AG04450 (cell line): ENCODE measurements at regions not wholly inside any gene's neighbourhood (a gene's known extent, or its start where the extent isn't known, plus 50 kb on each side); places are given as distances from the start of the nearest gene placed in this dataset.
"Not testable (repeated sequence)": the region's sequence is repeated elsewhere in the genome, so short reads cannot be mapped to it uniquely, and the experiment has no call there.

Experiments used
- CTCF ChIA-PET: fragments of 300-600, 350-600 bp; formaldehyde crosslinking; extraction: SDS; loops from one replicate; lab custom pipeline; 2022; ENCODE audit warnings: antibody characterized with exemption, inconsistent platforms; lab: Charles Lee
- POLR2A ChIA-PET: fragments of 350-600 bp; formaldehyde crosslinking; extraction: SDS; loops from one replicate; lab custom pipeline; 2021; ENCODE audit warnings: antibody characterized with exemption, inconsistent platforms; lab: Yijun Ruan, JAX
- DNase-seq: peaks from one replicate; pipeline ENCODE4 v3.0.0-alpha.2; 2011; ENCODE audit warnings: low read depth, low spot score
- H3K27ac ChIP-seq: one replicate; pipeline ENCODE4 v1.5.1; 2012; ENCODE audit warnings: low read depth, low read length, control low read depth
- H3K27me3 ChIP-seq: one replicate; pipeline ENCODE4 v1.6.0; 2012; ENCODE audit warnings: low read length; ENCODE audit not compliant: control insufficient read depth, insufficient read depth
- H3K4me3 ChIP-seq: 2 replicates; pipeline ENCODE4 v1.5.1; 2011; ENCODE audit warnings: mild to moderate bottlenecking, low read depth, low read length, control low read depth
- H3K9me3 ChIP-seq: 2 replicates; pipeline ENCODE4 v1.5.1; 2012; ENCODE audit warnings: low read length; ENCODE audit not compliant: control insufficient read depth, insufficient read depth
- TF ChIP-seq, protein P1 (sequence below): IDR thresholded peaks from 2 replicates; pipeline ENCODE4 v1.5.1; 2011; ENCODE audit warnings: low read depth, low read length, control low read depth, inconsistent platforms

DNA sequence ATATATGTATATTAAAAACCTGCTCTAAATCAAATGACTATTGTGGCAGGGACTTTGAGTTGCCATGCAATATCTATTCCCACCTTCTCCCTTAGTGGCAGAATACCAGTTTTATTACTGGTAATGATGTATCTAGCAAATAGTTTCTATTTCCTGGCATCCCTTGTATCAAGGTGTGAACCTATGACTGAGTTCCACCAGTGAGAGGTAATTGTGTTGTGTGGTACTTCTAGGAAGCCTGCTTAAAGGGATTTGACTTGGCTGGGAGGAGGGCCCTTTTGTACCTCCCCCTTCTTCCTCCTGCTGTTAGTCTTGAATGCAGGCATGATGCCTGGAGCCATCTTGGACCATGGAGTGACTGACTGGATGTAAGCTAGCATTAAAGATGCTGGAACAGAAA is 65.4 kb upstream of the DYNLT3 start:
- CTCF ChIA-PET: interaction anchor here (0.6 to 2.6 kb wide), 3 partner anchors 14 to 269 kb away, joined by 3 to 9 read pairs (median 8); no protein-coding TSS in a partner anchor
- Histone ChIP-seq H3K9me3 (no peaks in the 10 kb centered on the region), H3K4me3 (no peak overlapping the region), H3K27ac (no peak overlapping the region), H3K27me3 (no peaks in the 10 kb centered on the region)
- POLR2A ChIA-PET: no interaction called here
- no peak for DNase-seq
- TF ChIP-seq, protein P1, sequence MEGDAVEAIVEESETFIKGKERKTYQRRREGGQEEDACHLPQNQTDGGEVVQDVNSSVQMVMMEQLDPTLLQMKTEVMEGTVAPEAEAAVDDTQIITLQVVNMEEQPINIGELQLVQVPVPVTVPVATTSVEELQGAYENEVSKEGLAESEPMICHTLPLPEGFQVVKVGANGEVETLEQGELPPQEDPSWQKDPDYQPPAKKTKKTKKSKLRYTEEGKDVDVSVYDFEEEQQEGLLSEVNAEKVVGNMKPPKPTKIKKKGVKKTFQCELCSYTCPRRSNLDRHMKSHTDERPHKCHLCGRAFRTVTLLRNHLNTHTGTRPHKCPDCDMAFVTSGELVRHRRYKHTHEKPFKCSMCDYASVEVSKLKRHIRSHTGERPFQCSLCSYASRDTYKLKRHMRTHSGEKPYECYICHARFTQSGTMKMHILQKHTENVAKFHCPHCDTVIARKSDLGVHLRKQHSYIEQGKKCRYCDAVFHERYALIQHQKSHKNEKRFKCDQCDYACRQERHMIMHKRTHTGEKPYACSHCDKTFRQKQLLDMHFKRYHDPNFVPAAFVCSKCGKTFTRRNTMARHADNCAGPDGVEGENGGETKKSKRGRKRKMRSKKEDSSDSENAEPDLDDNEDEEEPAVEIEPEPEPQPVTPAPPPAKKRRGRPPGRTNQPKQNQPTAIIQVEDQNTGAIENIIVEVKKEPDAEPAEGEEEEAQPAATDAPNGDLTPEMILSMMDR: no peak

DNA sequence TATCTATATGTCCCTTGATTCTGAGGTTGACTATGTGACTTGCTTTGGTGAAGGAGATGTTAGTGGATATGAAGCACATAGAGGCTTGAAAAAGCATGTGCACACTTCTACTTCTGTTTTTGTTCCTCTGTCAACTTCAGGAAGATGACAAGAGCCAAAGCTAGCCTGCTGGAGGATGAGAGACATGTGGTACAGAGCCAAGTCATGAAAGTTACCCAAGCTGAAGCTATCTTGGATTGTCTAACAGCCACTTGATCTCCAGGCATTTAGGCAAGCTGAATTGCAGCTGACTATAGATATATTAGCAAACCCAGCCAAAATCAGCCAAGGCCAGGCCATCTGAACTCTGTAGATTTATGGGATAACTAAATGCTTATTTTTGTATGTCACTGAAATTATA is 70.8 kb upstream of the DYNLT3 start:
- CTCF ChIA-PET: interaction anchor here (1.6 kb wide), 1 partner anchor 257 kb away, joined by 4 read pairs; no protein-coding TSS in a partner anchor
- no peak overlapping the region for H3K27ac ChIP-seq
- H3K27me3 ChIP-seq: no peaks in the 10 kb centered on the region
- no peak overlapping the region for H3K4me3 ChIP-seq
- no peak for DNase-seq
- TF ChIP-seq, protein P1: no peak
- POLR2A ChIA-PET: no interaction called here
- no peaks in the 10 kb centered on the region; the same call in 1 of the 2 replicates for H3K9me3 ChIP-seq

DNA sequence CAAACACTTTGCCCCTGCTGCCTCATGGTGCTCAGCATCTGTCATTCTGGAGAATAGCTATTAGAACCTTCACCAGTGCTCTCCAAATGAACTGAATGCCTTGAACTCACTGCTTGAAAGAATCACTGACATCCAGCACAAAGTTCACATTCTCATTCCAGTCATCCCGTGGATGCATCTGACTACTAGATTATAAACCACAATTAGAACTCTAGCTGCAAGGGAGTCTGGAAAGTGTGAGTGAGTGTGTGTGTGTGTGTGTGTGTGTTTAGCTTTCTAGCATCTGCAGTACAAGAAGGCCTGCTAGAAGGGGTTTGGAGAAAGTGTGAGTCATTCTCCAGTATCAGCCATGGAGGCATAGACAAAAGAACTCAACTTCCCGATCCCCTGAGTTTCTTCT is 71.3 kb upstream of the DYNLT3 start:
- POLR2A ChIA-PET: no interaction called here

DNA sequence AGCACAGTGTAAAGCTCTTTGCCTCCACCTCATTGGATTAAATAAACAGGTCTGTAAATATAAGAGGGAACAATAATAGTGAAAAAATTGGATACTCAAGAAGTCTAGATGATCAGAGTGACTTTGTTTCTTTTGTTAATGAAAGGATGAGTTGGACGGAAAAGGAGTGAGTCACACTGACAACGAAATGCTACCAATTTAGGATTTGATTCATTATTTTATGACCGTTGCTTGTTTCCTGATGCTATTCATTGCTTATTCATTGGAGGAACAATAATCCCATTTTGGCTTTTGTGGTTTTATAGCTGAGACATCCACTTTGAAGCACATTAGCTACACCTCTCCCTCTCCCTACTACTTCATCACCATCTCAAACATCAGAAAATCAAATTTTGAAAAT is 74.4 kb upstream of the DYNLT3 start:
- H3K27ac ChIP-seq: no peak overlapping the region
- DNase-seq: no peak

More for the DNA sequence above, 71.3 kb upstream of the DYNLT3 start:
- H3K27ac ChIP-seq: no peak overlapping the region
- no peak overlapping the region for H3K4me3 ChIP-seq
- DNase-seq: no peak
- H3K27me3 ChIP-seq: no peaks in the 10 kb centered on the region
- CTCF ChIA-PET: interaction anchor here (1.6 kb wide), 1 partner anchor 256 kb away, joined by 4 read pairs; no protein-coding TSS in a partner anchor
- H3K9me3 ChIP-seq: no peaks in the 10 kb centered on the region; the same call in 1 of the 2 replicates
- TF ChIP-seq, protein P1: no peak

DNA sequence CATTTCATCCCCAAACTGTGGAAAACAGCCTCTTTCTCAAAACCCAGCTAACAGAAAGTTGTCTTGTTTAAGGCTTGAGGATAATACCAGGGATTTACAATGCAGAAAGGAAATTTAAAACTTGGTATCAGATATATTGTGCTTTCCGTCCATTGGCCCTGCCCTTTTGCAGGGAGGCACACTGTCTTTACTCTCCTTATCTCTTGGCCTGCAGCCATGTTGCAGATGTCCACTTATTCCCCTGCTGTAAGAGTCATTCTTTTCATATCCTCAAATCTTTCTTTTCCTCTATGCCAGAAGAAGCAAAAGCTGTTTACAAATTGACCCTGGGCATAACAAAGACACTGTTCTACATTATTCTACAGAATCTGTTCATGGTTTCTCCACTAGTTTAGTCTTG is 75.6 kb upstream of the DYNLT3 start:
- Histone ChIP-seq H3K27me3 (no peaks in the 10 kb centered on the region), H3K9me3 (no peaks in the 10 kb centered on the region; the same call in 1 of the 2 replicates), H3K4me3 (no peak overlapping the region), H3K27ac (no peak overlapping the region)
- POLR2A ChIA-PET: no interaction called here
- DNase-seq: no peak
- CTCF ChIA-PET: interaction anchor here (1.4 to 3.1 kb wide), 2 partner anchors 244 to 404 kb away, joined by 4 to 16 read pairs; partner anchors contain the start of gene RPGR
- TF ChIP-seq, protein P1: no peak

More for the DNA sequence above, 74.4 kb upstream of the DYNLT3 start:
- no peak overlapping the region for H3K4me3 ChIP-seq
- TF ChIP-seq, protein P1: no peak
- ChIA-PET CTCF (interaction anchor here (3.1 kb wide), 1 partner anchor 245 kb away, joined by 16 read pairs; no protein-coding TSS in a partner anchor), POLR2A (no interaction called here)
- no peaks in the 10 kb centered on the region; the same call in 1 of the 2 replicates for H3K9me3 ChIP-seq
- no peaks in the 10 kb centered on the region for H3K27me3 ChIP-seq

DNA sequence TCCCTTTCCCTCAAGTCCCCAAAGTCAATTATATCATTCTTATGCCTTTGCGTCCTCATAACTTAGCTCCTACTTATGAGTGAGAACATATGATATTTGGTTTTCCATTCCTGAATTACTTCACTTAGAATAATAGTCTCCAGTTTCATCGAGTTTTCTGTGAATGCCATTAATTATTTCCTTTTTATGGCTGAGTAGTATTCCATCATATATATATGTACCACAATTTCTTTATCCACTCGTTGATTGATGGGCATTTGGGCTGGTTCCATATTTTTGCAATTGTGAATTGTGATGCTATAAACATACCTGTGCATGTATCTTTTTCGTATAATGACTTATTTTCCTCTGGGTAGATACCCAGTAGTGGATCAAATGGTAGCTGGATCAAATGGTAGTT is 78.4 kb upstream of the DYNLT3 start:
- POLR2A ChIA-PET, DNase-seq, H3K27ac ChIP-seq, H3K9me3 ChIP-seq, H3K27me3 ChIP-seq, H3K4me3 ChIP-seq: not testable (repeated sequence)
- CTCF ChIA-PET: interaction anchor here (1.2 to 5.4 kb wide), 5 partner anchors 47 to 356 kb away, joined by 4 to 78 read pairs (median 5); no protein-coding TSS in a partner anchor
